B cell (primary cell): ENCODE measurements at regions not wholly inside any gene's neighbourhood (a gene's known extent, or its start where the extent isn't known, plus 50 kb on each side); places are given as distances from the start of the nearest gene placed in this dataset.

Experiments used
- EZH2 ChIP-seq: IDR thresholded peaks from 2 replicates; pipeline ENCODE4 v1.6.1; 2012; ENCODE audit warnings: borderline replicate concordance, low read depth, mild to moderate bottlenecking, moderate library complexity, low read length; ENCODE audit not compliant: insufficient read depth, poor library complexity, severe bottlenecking
- TF ChIP-seq, protein P1 (sequence below): fragments of 200-600 bp; IDR thresholded peaks from one replicate; pipeline ENCODE4 v1.8.0; 2022; ENCODE audit warnings: antibody characterized with exemption, mild to moderate bottlenecking

- no peak for TF ChIP-seq EZH2
- TF ChIP-seq, protein P1, sequence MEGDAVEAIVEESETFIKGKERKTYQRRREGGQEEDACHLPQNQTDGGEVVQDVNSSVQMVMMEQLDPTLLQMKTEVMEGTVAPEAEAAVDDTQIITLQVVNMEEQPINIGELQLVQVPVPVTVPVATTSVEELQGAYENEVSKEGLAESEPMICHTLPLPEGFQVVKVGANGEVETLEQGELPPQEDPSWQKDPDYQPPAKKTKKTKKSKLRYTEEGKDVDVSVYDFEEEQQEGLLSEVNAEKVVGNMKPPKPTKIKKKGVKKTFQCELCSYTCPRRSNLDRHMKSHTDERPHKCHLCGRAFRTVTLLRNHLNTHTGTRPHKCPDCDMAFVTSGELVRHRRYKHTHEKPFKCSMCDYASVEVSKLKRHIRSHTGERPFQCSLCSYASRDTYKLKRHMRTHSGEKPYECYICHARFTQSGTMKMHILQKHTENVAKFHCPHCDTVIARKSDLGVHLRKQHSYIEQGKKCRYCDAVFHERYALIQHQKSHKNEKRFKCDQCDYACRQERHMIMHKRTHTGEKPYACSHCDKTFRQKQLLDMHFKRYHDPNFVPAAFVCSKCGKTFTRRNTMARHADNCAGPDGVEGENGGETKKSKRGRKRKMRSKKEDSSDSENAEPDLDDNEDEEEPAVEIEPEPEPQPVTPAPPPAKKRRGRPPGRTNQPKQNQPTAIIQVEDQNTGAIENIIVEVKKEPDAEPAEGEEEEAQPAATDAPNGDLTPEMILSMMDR = no peak
Observed at GRCh38 chr18:42141439-42141838, 186.4 kb downstream of the PIK3C3 start.
